ENCODE measurements at regions not wholly inside any gene's neighbourhood (a gene's known extent, or its start where the extent isn't known, plus 50 kb on each side); places are given as distances from the start of the nearest gene placed in this dataset.

DNA sequence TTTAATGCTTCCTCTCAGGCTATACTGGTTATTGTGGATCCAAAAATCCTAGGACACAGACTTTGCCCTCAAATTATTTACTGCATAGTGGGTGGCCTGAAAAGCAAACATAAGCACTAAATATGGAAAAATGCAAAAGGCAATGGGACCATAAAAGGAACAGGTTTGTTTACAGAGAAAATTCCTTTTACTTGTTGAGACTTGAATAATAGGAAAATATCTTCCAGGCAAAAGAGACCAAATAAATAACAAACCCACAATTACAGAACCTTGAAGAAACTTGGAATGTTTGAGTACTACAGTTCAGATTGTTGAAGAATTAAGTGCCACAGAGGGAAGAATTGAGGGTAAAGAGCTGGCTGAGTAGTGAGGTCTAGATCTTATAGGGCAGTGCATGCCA, 711.0 kb downstream of the C4orf33 start:
- no peak overlapping the region for H3K4me3 Mint-ChIP-seq
- H3K27me3 Mint-ChIP-seq (ENCODE audit: insufficient read depth), result no peaks in the 10 kb centered on the region
- TF ChIP-seq, protein P1, sequence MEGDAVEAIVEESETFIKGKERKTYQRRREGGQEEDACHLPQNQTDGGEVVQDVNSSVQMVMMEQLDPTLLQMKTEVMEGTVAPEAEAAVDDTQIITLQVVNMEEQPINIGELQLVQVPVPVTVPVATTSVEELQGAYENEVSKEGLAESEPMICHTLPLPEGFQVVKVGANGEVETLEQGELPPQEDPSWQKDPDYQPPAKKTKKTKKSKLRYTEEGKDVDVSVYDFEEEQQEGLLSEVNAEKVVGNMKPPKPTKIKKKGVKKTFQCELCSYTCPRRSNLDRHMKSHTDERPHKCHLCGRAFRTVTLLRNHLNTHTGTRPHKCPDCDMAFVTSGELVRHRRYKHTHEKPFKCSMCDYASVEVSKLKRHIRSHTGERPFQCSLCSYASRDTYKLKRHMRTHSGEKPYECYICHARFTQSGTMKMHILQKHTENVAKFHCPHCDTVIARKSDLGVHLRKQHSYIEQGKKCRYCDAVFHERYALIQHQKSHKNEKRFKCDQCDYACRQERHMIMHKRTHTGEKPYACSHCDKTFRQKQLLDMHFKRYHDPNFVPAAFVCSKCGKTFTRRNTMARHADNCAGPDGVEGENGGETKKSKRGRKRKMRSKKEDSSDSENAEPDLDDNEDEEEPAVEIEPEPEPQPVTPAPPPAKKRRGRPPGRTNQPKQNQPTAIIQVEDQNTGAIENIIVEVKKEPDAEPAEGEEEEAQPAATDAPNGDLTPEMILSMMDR (IDR thresholded peaks at IDR 0.05), result no peak
- H3K9me3 Mint-ChIP-seq, result peaks cover 28% of the 10 kb centered on the region
- DNase-seq, result no peak
- H3K36me3 Mint-ChIP-seq (ENCODE audit: low read depth), result no peaks in the 10 kb centered on the region
- H3K4me1 Mint-ChIP-seq (ENCODE audit: low read depth), result no peaks in the 10 kb centered on the region
- no peak overlapping the region for H3K27ac Mint-ChIP-seq

- Mint-ChIP-seq H3K4me3 (no peak overlapping the region), H3K9me3 (peaks cover 28% of the 10 kb centered on the region), H3K27me3 (ENCODE audit: insufficient read depth) (no peaks in the 10 kb centered on the region), H3K27ac (no peak overlapping the region), H3K36me3 (ENCODE audit: low read depth) (no peaks in the 10 kb centered on the region), H3K4me1 (ENCODE audit: low read depth) (no peaks in the 10 kb centered on the region)
- TF ChIP-seq, protein P1 (IDR thresholded peaks at IDR 0.05), result no peak
- no peak for DNase-seq
These were observed 712.3 kb downstream of the C4orf33 start for GRCh38 chr4:129808242-129808641.

DNA sequence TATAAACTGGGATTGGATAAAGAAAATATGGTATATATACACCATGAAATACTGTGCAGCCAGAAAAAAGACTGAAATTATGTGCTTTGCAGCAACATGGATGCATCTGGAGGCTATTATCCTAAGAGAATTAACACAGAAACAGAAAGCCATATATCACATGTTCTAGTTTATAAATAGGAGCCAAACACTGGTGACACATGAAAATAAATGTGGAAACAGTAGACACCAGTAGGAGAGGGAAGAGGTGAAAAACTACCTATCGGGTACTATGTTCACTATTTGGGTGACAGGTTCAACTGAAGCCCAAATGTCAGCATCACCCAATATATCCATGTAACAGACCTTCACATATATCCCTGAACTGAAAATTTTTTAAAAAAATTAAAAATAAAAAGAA, 725.1 kb downstream of the C4orf33 start:
- H3K27me3 Mint-ChIP-seq (ENCODE audit: insufficient read depth), result no peaks in the 10 kb centered on the region
- peaks cover 30% of the 10 kb centered on the region for H3K9me3 Mint-ChIP-seq
- H3K4me3 Mint-ChIP-seq, result no peak overlapping the region
- no peaks in the 10 kb centered on the region for H3K4me1 Mint-ChIP-seq (ENCODE audit: low read depth)
- no peak for DNase-seq
- H3K27ac Mint-ChIP-seq, result no peak overlapping the region
- H3K36me3 Mint-ChIP-seq (ENCODE audit: low read depth), result no peaks in the 10 kb centered on the region
- TF ChIP-seq, protein P1 (IDR thresholded peaks at IDR 0.05), result no peak

- Mint-ChIP-seq H3K4me1 (ENCODE audit: low read depth) (no peaks in the 10 kb centered on the region), H3K9me3 (peaks cover 36% of the 10 kb centered on the region), H3K4me3 (no peak overlapping the region), H3K27ac (no peak overlapping the region), H3K27me3 (ENCODE audit: insufficient read depth) (no peaks in the 10 kb centered on the region), H3K36me3 (ENCODE audit: low read depth) (no peaks in the 10 kb centered on the region)
- DNase-seq, result no peak
- TF ChIP-seq, protein P1 (IDR thresholded peaks at IDR 0.05), result no peak
These were observed 726.0 kb downstream of the C4orf33 start for GRCh38 chr4:129821963-129822362.

- Mint-ChIP-seq H3K27me3 (ENCODE audit: insufficient read depth) (no peaks in the 10 kb centered on the region), H3K9me3 (peaks cover 32% of the 10 kb centered on the region), H3K4me3 (no peak overlapping the region), H3K27ac (no peak overlapping the region), H3K36me3 (ENCODE audit: low read depth) (no peaks in the 10 kb centered on the region), H3K4me1 (ENCODE audit: low read depth) (no peaks in the 10 kb centered on the region)
- TF ChIP-seq, protein P1 (IDR thresholded peaks at IDR 0.05), result no peak
- no peak for DNase-seq
These were observed 726.7 kb downstream of the C4orf33 start for GRCh38 chr4:129822701-129823100.

DNA sequence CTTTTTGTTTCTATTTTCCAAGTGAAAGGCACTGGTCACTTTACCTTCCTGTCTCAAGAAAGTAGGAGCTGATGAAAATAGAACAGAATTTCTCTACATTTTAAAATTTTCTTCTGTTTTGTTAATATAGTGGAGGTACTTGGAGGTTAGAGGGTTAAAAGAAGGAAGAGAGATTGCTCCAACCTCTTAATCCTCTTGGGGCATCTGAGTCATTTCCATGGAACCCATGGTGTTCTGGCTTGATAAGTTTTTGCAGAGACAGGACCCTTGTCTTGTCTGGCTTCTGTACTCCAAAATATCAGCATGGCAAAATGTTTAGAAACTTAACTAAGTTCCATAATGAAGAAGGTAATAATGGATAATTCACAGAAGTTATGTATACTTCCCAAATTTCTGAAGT, 727.2 kb downstream of the C4orf33 start:
- Mint-ChIP-seq H3K27ac (no peak overlapping the region), H3K9me3 (peaks cover 30% of the 10 kb centered on the region), H3K36me3 (ENCODE audit: low read depth) (no peaks in the 10 kb centered on the region), H3K27me3 (ENCODE audit: insufficient read depth) (no peaks in the 10 kb centered on the region), H3K4me1 (ENCODE audit: low read depth) (no peaks in the 10 kb centered on the region), H3K4me3 (no peak overlapping the region)
- TF ChIP-seq, protein P1 (IDR thresholded peaks at IDR 0.05), result no peak
- DNase-seq, result no peak
